Keratinocyte (primary cell): ENCODE measurements at regions not wholly inside any gene's neighbourhood (a gene's known extent, or its start where the extent isn't known, plus 50 kb on each side); places are given as distances from the start of the nearest gene placed in this dataset.

Experiments used
- DNase-seq: peaks from one replicate; pipeline ENCODE4 v3.0.0-alpha.2; 2011; ENCODE audit warnings: low read depth, missing footprints, low spot score
- FAIRE-seq: peaks from 2 replicates; lab custom pipeline; 2011; peaks lifted over from hg19 to GRCh38; lab: Jason Lieb, UNC
- H2AFZ ChIP-seq: 2 replicates; pipeline ENCODE4 v1.6.0; 2012; ENCODE audit warnings: low read length, control low read depth, inconsistent platforms; ENCODE audit not compliant: control insufficient read depth
- H3K27ac ChIP-seq: 2 replicates; pipeline ENCODE4 v1.5.1; 2011; ENCODE audit warnings: low read length; ENCODE audit not compliant: control insufficient read depth, insufficient read depth
- H3K27me3 ChIP-seq: 3 replicates; pipeline ENCODE4 v1.6.0; 2011; ENCODE audit warnings: low read length; ENCODE audit not compliant: control insufficient read depth, insufficient read depth; ENCODE audit errors: extremely low read depth
- H3K36me3 ChIP-seq, 2 experiments: 2 replicates in 1 of 2; 3 replicates in 1 of 2; pipeline ENCODE4 v1.5.1; 2011; ENCODE audit warnings: low read length in 2 of 2, mild to moderate bottlenecking in 1 of 2; ENCODE audit not compliant: control insufficient read depth in 2 of 2, insufficient read depth in 2 of 2; ENCODE audit errors: extremely low read depth in 1 of 2
- H3K4me1 ChIP-seq: 3 replicates; pipeline ENCODE4 v1.5.1; 2011; ENCODE audit warnings: low read length; ENCODE audit not compliant: control insufficient read depth, insufficient read depth; ENCODE audit errors: extremely low read depth
- H3K4me2 ChIP-seq: 3 replicates; pipeline ENCODE4 v1.6.0; 2011; ENCODE audit warnings: low read depth, low read length; ENCODE audit not compliant: control insufficient read depth, insufficient read depth; ENCODE audit errors: extremely low read depth
- H3K4me3 ChIP-seq, 3 experiments: fragments of 200-600 bp in 1 of 3; sonication (generic) in 1 of 3; 2 replicates in 2 of 3; 3 replicates in 1 of 3; pipeline ENCODE4 v1.5.1; 2011 to 2016; ENCODE audit warnings: low read length in 3 of 3, mild to moderate bottlenecking in 3 of 3, control low read depth in 2 of 3, inconsistent platforms in 1 of 3, low read depth in 1 of 3, mixed read lengths in 1 of 3, mixed run types in 1 of 3, moderate library complexity in 1 of 3; ENCODE audit not compliant: control insufficient read depth in 2 of 3, insufficient read depth in 2 of 3; ENCODE audit errors: extremely low read depth in 1 of 3
- H3K79me2 ChIP-seq: 2 replicates; pipeline ENCODE4 v1.6.0; 2012; ENCODE audit warnings: low read length; ENCODE audit not compliant: control insufficient read depth, insufficient read depth
- H3K9ac ChIP-seq: 3 replicates; pipeline ENCODE4 v1.6.0; 2011; ENCODE audit warnings: low read length; ENCODE audit not compliant: control insufficient read depth, insufficient read depth; ENCODE audit errors: extremely low read depth
- H3K9me1 ChIP-seq: 3 replicates; pipeline ENCODE4 v1.6.0; 2011; ENCODE audit warnings: low read length; ENCODE audit not compliant: control insufficient read depth, insufficient read depth; ENCODE audit errors: extremely low read depth
- H3K9me3 ChIP-seq: 2 replicates; pipeline ENCODE4 v1.5.1; 2012; ENCODE audit warnings: low read depth, low read length; ENCODE audit not compliant: control insufficient read depth
- H4K20me1 ChIP-seq: 3 replicates; pipeline ENCODE4 v1.6.0; 2011; ENCODE audit warnings: low read length; ENCODE audit not compliant: control insufficient read depth, insufficient read depth; ENCODE audit errors: extremely low read depth
- CTCF ChIP-seq, 3 experiments: IDR thresholded peaks in 1 of 3; conservative IDR thresholded peaks in 1 of 3; optimal IDR thresholded peaks in 1 of 3; 2 replicates in 2 of 3; 3 replicates in 1 of 3; pipeline versions ENCODE3 to v1.5.1; 2011; ENCODE audit warnings: low read length in 3 of 3, mild to moderate bottlenecking in 3 of 3, moderate library complexity in 2 of 3, control low read depth in 1 of 3, inconsistent platforms in 1 of 3; ENCODE audit not compliant: insufficient read depth in 2 of 3; ENCODE audit errors: extremely low read depth in 1 of 3
- EZH2 ChIP-seq: IDR thresholded peaks from one replicate; pipeline ENCODE4 v1.6.1; 2012; ENCODE audit warnings: inconsistent platforms, mild to moderate bottlenecking, low read length, moderate library complexity
- dilution Hi-C: fragments of 300-500 bp; cut with MboI; formaldehyde crosslinking; loops from one replicate; pipeline ENCODE4 v1.7.0; 2020; ENCODE audit warnings: low sequenced_read_pairs; ENCODE audit not compliant: extremely low pct_ligation_motif_present

GRCh38 chr2:15789381-15790062 lies 150.8 kb upstream of the MYCN start:
- DNase-seq (no peak), FAIRE-seq (no peak)
- TF ChIP-seq CTCF (optimal IDR thresholded peaks at IDR 0.05 in 1 of 3, IDR thresholded peaks at IDR 0.05 in 1 of 3, conservative IDR thresholded peaks at IDR 0.05 in 1 of 3; ENCODE audit: extremely low read depth in 1 of 3, insufficient read depth in 2 of 3, low read length in 3 of 3) (no peak), EZH2 (no peak)
- Histone ChIP-seq H3K27ac (no peak overlapping the region), H2AFZ (no peak overlapping the region), H3K27me3 (no peaks in the 10 kb centered on the region), H3K4me2 (no peak overlapping the region), H3K9me3 (no peaks in the 10 kb centered on the region), H3K79me2 (no peaks in the 10 kb centered on the region), H3K36me3 (no peaks in the 10 kb centered on the region), H3K4me3 (no peak overlapping the region), H3K9ac (no peak overlapping the region), H3K4me1 (no peaks in the 10 kb centered on the region), H3K9me1 (no peaks in the 10 kb centered on the region), H4K20me1 (no peaks in the 10 kb centered on the region)
- dilution Hi-C loops = no loop called here

GRCh38 chr2:15790326-15790725 lies 150.0 kb upstream of the MYCN start:
- FAIRE-seq = no peak
- no peaks in the 10 kb centered on the region for H3K79me2 ChIP-seq
- H3K4me3 ChIP-seq = no peak overlapping the region
- H3K9ac ChIP-seq = no peak overlapping the region
- H4K20me1 ChIP-seq = no peaks in the 10 kb centered on the region
- no peaks in the 10 kb centered on the region for H3K9me3 ChIP-seq
- no peaks in the 10 kb centered on the region for H3K36me3 ChIP-seq
- H3K4me2 ChIP-seq = no peak overlapping the region
- no peaks in the 10 kb centered on the region for H3K4me1 ChIP-seq
- H3K27ac ChIP-seq = no peak overlapping the region
- no peaks in the 10 kb centered on the region for H3K27me3 ChIP-seq
- no peaks in the 10 kb centered on the region for H3K9me1 ChIP-seq
- dilution Hi-C loops = no loop called here
- TF ChIP-seq EZH2 (no peak), CTCF (optimal IDR thresholded peaks at IDR 0.05 in 1 of 3, IDR thresholded peaks at IDR 0.05 in 1 of 3, conservative IDR thresholded peaks at IDR 0.05 in 1 of 3; ENCODE audit: extremely low read depth in 1 of 3, insufficient read depth in 2 of 3, low read length in 3 of 3) (no peak)
- H2AFZ ChIP-seq = no peak overlapping the region
- DNase-seq = no peak
